ENCODE measurements at regions not wholly inside any gene's neighbourhood (a gene's known extent, or its start where the extent isn't known, plus 50 kb on each side); places are given as distances from the start of the nearest gene placed in this dataset.

- Histone ChIP-seq H3K9ac (ENCODE audit: low read depth in 1 of 2, low read length in 2 of 2) (no peak overlapping the region), H3K4me1 (ENCODE audit: control insufficient read depth in 4 of 4, insufficient read depth in 4 of 4, low read length in 3 of 4) (no peaks in the 10 kb centered on the region), H3K9me3 (ENCODE audit: control insufficient read depth in 4 of 4, low read length in 3 of 4) (no peaks in the 10 kb centered on the region), H3K36me3 (ENCODE audit: control insufficient read depth in 4 of 4, insufficient read depth in 3 of 4, low read depth in 1 of 4, low read length in 3 of 4) (no peaks in the 10 kb centered on the region), H3K4me3 (ENCODE audit: low read depth in 1 of 3, low read length in 3 of 3) (no peak overlapping the region), H3K27ac (ENCODE audit: low read depth in 1 of 2, low read length in 2 of 2) (no peak overlapping the region), H3K27me3 (ENCODE audit: control insufficient read depth in 4 of 4, insufficient read depth in 4 of 4, low read length in 3 of 4) (no peaks in the 10 kb centered on the region)
- WGBS: 66% methylated on average over 4 of the region's 4 CpGs
- no peak for TF ChIP-seq FOXA1 (IDR thresholded peaks at IDR 0.05)
- no peak for TF ChIP-seq ZBTB33 (IDR thresholded peaks at IDR 0.05)
- no peak for TF ChIP-seq TAF1 (conservative IDR thresholded peaks at IDR 0.05)
- no peak for TF ChIP-seq RAD21 (IDR thresholded peaks at IDR 0.05)
- TF ChIP-seq ATF3 (IDR thresholded peaks at IDR 0.05): no peak
- no peak for TF ChIP-seq REST (IDR thresholded peaks at IDR 0.05)
- no peak for TF ChIP-seq JUND (IDR thresholded peaks at IDR 0.05)
- no peak for TF ChIP-seq NR2F2 (IDR thresholded peaks at IDR 0.05)
- no peak for TF ChIP-seq FOXA2 (IDR thresholded peaks at IDR 0.05)
- no peak for TF ChIP-seq HNF4A (conservative IDR thresholded peaks at IDR 0.05)
- TF ChIP-seq GABPA (IDR thresholded peaks at IDR 0.05 in 1 of 2, conservative IDR thresholded peaks at IDR 0.05 in 1 of 2): no peak
- DNase-seq (ENCODE audit: low spot score): no peak
Measured at GRCh38 chr14:87524011-87524410, 469.0 kb downstream of the GALC start.

GRCh38 chr14:87522575-87522974 lies 470.4 kb downstream of the GALC start:
- no peaks in the 10 kb centered on the region for H3K4me1 ChIP-seq (ENCODE audit: control insufficient read depth in 4 of 4, insufficient read depth in 4 of 4, low read length in 3 of 4)
- DNase-seq (ENCODE audit: low spot score): no peak

More at GRCh38 chr14:87522575-87522974, 470.4 kb downstream of the GALC start:
- Histone ChIP-seq H3K4me3 (ENCODE audit: low read depth in 1 of 3, low read length in 3 of 3) (no peak overlapping the region), H3K9me3 (ENCODE audit: control insufficient read depth in 4 of 4, low read length in 3 of 4) (no peaks in the 10 kb centered on the region), H3K27me3 (ENCODE audit: control insufficient read depth in 4 of 4, insufficient read depth in 4 of 4, low read length in 3 of 4) (no peaks in the 10 kb centered on the region), H3K9ac (ENCODE audit: low read depth in 1 of 2, low read length in 2 of 2) (no peak overlapping the region), H3K27ac (ENCODE audit: low read depth in 1 of 2, low read length in 2 of 2) (no peak overlapping the region), H3K36me3 (ENCODE audit: control insufficient read depth in 4 of 4, insufficient read depth in 3 of 4, low read depth in 1 of 4, low read length in 3 of 4) (no peaks in the 10 kb centered on the region)
- WGBS: 5% methylated on average over 1 of the region's 1 CpG
- TF ChIP-seq MAX (IDR thresholded peaks at IDR 0.05): no peak
- no peak for TF ChIP-seq TAF1 (conservative IDR thresholded peaks at IDR 0.05)
- no peak for TF ChIP-seq FOXA2 (IDR thresholded peaks at IDR 0.05)
- TF ChIP-seq SP1 (IDR thresholded peaks at IDR 0.05): no peak
- TF ChIP-seq HNF4G (IDR thresholded peaks at IDR 0.05): no peak
- TF ChIP-seq JUND (IDR thresholded peaks at IDR 0.05): no peak
- no peak for TF ChIP-seq ATF3 (IDR thresholded peaks at IDR 0.05)
- no peak for TF ChIP-seq ZBTB33 (IDR thresholded peaks at IDR 0.05)
- TF ChIP-seq NR2F2 (IDR thresholded peaks at IDR 0.05): no peak
- no peak for TF ChIP-seq CTCF (IDR thresholded peaks at IDR 0.05; ENCODE audit: low read depth, low read length, missing input control)
- TF ChIP-seq YY1 (IDR thresholded peaks at IDR 0.05): no peak
- TF ChIP-seq RAD21 (IDR thresholded peaks at IDR 0.05): no peak
- no peak for TF ChIP-seq HNF4A (conservative IDR thresholded peaks at IDR 0.05)
- TF ChIP-seq RXRA (IDR thresholded peaks at IDR 0.05): no peak
- TF ChIP-seq REST (IDR thresholded peaks at IDR 0.05): no peak
- no peak for TF ChIP-seq FOXA1 (IDR thresholded peaks at IDR 0.05)
- TF ChIP-seq GABPA (IDR thresholded peaks at IDR 0.05 in 1 of 2, conservative IDR thresholded peaks at IDR 0.05 in 1 of 2): no peak
